GM19395 (cell line): ENCODE measurements at regions not wholly inside any gene's neighbourhood (a gene's known extent, or its start where the extent isn't known, plus 50 kb on each side); places are given as distances from the start of the nearest gene placed in this dataset.

ENCODE experiments used
- ATAC-seq: cut with Tn5 transposase; IDR thresholded peaks from one replicate; pipeline ENCODE4 v1.9.1; 2021; ENCODE audit warnings: mild to moderate bottlenecking, moderate library complexity; ENCODE audit not compliant: unreplicated experiment

GRCh38 chr5:2460098-2460497 lies 291.4 kb downstream of the IRX2 start:
- no peak for ATAC-seq

DNA sequence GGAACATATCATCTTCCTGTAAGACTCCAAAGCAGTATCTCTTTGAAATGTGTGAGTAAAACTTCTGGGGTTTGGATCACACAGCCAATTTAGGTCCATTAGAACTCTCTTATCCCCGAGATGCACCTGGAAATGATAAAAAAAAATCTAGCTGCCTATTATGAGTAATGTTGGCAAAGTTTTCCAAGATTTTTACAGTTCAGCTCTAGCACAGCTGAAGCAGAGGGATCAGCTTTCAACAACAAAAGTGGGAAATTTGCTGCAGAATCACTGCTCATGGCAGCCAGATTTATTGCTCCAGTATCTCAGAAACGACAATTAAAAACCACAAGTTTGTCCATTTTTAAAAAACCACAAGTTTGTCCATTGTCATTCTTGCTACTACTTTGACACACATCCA lies 292.2 kb downstream of the IRX2 start:
- no peak for ATAC-seq

GRCh38 chr5:2455878-2456277 lies 295.6 kb downstream of the IRX2 start:
- no peak for ATAC-seq

GRCh38 chr5:2454876-2455275 lies 296.6 kb downstream of the IRX2 start:
- no peak for ATAC-seq

DNA sequence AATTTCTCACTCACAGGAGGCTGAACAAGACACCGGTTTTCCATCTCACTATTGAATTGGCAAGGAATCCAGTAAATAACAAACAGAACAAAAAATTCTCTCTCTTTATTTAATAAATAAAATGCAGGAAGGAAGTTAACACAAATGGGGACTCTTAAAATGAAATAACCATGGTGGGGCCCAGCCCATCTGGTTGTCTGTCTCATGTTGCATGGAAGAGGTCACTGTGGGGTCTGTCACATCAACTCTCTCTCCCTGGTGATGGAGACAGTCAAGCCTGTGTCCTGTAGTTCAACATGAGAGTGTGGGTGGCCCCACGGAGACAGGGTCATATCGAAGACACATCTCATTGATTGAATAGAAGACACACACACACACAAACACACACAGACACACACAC lies 297.7 kb downstream of the IRX2 start:
- no peak for ATAC-seq

GRCh38 chr5:2451100-2451499 lies 300.4 kb downstream of the IRX2 start:
- ATAC-seq, result no peak

DNA sequence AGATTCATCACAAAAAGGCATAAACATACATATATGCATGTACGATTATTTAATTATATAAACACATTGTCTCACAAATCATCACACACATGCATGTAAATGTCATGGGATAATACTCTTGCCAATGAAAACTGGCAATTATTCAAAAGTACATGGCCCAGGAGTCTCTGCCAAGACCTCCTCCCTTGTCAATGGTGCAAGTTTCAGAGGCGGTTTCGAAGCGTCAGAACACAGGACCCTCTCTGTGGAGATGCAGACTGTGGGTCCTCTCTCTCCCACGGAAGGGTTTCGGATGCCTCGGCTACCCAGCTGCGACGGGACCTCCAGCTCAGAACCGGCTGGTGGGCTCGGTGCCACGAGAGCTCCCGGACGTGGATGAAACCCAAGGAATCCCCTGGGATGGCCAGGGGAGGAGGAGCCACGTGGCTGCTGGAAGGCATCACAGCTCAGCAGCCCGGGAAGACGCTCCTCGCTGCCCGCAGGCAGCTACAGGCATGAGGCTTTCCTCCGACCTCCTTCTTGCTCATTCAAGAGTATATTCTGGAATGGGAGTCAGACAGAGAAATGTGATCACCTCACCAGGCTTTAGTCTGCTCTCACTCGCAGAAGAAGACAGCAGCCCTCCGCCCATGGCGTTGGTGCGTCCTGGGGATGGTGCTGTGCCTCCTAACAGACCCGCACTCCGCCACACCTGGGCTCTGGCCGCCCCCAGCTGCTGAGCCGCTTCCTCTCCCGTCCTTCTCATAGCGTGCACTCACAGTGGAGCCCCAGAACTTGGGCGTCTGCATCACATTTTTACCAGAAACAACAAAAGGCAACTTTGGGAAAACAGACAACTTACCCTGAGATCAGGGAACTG lies 308.8 kb downstream of the IRX2 start:
- no peak for ATAC-seq

GRCh38 chr5:2441495-2442180 lies 309.8 kb downstream of the IRX2 start:
- ATAC-seq, result no peak

GRCh38 chr5:2439608-2440007 lies 311.9 kb downstream of the IRX2 start:
- ATAC-seq, result no peak

- ATAC-seq, result no peak
Measured at GRCh38 chr5:2433086-2433485, 318.4 kb downstream of the IRX2 start.

- no peak for ATAC-seq
Measured at GRCh38 chr5:2432076-2432920, 319.2 kb downstream of the IRX2 start.

DNA sequence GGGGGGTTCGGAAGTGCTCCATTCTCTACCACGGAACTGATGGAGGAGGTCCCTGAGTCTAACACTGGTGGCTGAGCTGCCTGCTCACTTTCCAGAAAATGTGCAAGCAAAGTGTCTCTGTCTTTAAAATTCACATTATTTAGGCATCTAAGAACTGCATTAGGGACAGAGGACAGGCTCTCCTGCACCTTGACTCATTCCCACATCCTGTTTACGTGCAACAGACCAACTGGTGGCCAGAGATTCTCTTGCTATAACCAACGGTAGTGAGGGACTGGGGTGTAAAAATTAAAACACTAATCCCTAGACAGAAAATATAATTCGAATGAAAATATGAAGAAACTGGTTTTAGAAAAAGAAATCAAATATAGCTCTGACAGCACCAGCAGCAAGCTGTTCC lies 320.9 kb downstream of the IRX2 start:
- ATAC-seq, result no peak

DNA sequence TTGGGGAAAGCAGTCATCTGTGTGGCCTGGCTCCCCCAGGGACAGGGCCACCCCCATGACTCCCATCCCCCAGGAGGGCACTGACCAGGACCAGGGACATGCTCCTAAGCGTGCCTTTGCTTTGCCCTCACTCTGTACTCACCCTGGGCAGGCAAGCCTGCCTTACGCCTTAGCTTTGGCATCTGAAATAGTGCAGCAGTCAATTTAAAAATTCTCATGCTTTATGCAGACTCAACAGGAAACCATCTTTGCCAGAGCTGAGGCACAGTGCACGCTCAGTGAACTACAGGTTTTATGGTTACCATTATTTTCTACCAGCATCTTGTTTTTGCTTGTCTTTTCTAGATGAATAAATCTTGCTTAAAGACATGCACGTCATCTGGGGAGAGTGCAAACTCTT lies 323.5 kb downstream of the IRX2 start:
- no peak for ATAC-seq

DNA sequence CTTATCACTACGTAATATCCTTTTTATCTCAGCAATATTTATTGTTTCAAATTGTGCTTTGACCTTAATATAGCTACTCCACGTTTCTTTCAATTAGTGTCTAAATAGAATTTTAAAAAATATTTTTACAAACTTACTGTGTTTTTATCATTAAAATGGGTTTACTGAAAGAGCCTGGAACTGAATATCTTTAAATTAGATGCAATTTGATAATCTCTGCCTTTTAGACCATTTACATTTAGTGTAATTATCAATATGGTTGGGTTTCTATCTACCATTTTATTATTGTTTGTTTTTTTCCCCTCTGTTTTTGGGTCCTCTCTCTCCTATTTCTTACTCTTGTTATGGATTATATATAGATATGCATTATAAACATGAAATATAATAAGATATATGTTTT lies 327.8 kb downstream of the IRX2 start:
- no peak for ATAC-seq

- no peak for ATAC-seq
Measured at GRCh38 chr5:2417301-2417700, 334.2 kb downstream of the IRX2 start.

GRCh38 chr5:2415678-2416077 lies 335.8 kb downstream of the IRX2 start:
- no peak for ATAC-seq

DNA sequence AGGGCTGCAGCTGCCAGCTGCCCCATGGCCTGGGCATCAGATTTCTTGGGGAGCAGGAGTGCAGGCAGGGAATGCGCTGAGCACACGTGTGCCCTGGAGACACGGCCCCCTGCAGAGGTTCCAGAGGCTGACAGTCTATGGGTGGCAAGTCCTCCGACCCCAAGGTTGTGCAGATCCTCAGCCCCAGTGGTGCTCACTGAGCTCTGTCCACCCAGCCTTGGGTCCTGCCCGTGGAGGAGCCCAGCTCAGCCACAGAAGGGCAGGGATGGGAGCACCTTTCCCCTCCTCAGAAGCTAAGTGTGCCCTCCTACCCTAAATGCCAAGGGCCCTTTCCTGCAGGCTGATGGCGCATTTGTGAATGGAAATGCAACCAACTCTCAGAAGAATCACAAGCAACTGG lies 341.0 kb downstream of the IRX2 start:
- no peak for ATAC-seq

- ATAC-seq, result no peak
Measured at GRCh38 chr5:2403296-2403695, 348.2 kb downstream of the IRX2 start.

DNA sequence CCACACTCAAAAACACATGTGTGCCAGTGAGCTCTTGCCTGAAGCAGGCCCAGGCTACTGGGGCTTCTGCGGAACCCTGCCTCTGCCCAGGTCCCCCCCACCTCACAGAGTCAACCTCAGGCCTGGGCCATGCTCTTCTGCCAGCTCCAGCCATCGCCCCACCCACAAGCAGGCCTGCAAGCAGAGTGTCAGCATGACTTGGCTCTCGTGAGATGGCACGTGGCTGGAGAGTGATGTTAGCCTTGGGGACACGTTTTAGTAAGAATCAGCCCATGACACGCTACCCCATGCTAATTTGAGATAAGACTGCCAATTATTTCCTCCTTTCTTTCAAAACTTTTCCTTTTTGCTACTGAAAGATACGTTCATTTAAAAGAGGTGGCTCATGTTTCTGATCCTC lies 351.7 kb downstream of the IRX2 start:
- no peak for ATAC-seq

DNA sequence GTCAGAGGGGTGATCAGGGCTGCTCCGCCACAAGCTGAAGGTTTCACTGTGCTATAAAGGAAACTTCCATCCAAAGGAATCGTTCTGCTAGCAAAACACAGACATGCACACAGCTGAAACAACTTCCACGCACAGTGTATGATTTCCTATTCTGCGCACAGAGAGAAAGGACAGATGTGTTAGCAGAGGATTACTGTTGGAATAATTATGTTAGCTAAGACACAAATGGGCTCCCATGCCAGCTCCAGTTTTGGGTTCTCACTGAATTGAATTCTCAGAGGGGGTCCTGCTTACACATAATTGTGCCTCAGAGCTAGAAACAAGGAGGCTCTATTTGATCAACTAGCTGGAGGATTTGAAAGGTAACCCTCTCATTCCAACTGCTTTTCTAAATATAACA lies 352.4 kb downstream of the IRX2 start:
- ATAC-seq, result no peak

DNA sequence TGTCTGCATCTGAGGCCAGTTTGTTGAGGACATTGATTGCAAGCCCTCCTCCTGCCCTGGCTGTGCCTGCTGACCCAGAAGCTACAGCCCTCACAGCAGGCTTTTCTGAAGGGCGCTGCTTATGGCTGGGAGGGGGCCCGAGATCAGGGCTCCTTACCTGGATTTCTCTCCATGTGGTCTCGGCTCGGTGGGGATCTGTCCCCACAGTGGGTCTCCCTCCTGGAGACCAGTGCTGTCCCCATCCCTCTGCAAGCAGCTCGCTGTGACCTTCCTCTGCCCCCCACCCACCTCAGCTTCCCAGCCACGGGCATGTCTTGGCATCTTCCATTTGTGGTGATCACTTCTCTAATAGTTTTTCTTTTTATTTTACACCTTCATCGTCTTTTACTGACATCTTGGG lies 357.9 kb downstream of the IRX2 start:
- no peak for ATAC-seq

DNA sequence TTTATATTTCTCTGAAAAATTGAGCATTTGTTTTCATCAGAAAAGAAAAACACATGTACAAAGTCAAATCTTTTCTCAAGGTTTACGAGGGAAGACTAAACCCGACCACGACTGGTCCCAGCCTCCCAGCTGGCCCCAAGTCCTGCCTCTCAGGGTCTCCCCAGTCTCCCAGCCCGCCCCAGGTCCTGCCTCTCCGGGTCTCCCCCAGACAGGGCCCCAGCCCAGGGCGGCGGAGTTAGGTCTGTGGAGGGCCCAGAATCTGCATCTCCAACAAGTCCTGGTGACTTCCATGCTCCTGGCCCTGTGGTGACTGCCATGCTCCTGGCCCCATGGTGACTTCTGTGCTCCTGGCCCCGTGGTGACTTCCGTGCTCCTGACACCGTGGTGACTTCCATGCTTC lies 359.9 kb downstream of the IRX2 start:
- ATAC-seq, result no peak
